Stomach (tissue), 4 donors: ENCODE measurements at regions not wholly inside any gene's neighbourhood (a gene's known extent, or its start where the extent isn't known, plus 50 kb on each side); places are given as distances from the start of the nearest gene placed in this dataset.

Experiments used
- EP300 ChIP-seq: sonication (generic); formaldehyde crosslinking; IDR thresholded peaks from one replicate; pipeline ENCODE4 v1.6.1; 2017; ENCODE audit warnings: antibody characterized with exemption
- POLR2A ChIP-seq, 4 donors: fragments of 450-650 bp; IDR thresholded peaks; one replicate each; pipeline ENCODE4 v1.6.1; 2016; ENCODE audit warnings: antibody characterized with exemption in 4 of 4, control low read depth in 2 of 4, mild to moderate bottlenecking in 1 of 4, moderate library complexity in 1 of 4
- TF ChIP-seq, protein P1 (sequence below), 7 experiments: fragments of 450-650 bp in 4 of 7; fragments of 200-600 bp in 3 of 7; sonication (generic) in 3 of 7; IDR thresholded peaks; one replicate each; pipeline ENCODE4 v1.5.1; 2016 to 2019; ENCODE audit warnings: antibody characterized with exemption in 7 of 7, control low read depth in 2 of 7, mild to moderate bottlenecking in 1 of 7

DNA sequence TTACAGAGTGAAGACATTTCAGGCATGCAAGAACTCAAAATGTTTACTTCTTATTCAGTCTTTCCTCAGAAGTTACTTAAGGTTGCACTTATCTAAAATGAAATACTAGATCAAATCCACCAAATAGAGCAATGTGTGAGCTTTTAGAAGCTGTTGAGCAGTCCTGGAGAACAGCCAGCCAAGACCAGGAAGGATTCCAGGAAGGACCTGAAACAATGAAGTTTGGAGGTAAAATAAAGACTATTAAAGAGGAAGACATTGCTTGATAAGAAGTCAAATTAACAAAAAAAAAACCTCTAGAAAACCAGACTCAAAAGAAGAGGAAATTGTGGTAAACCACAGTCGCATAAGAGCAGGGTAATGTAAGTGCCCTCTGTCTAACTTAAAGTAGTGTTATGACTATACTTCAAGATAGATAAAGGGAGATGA lies 156.2 kb upstream of the S1PR3 start:
- TF ChIP-seq, protein P1, sequence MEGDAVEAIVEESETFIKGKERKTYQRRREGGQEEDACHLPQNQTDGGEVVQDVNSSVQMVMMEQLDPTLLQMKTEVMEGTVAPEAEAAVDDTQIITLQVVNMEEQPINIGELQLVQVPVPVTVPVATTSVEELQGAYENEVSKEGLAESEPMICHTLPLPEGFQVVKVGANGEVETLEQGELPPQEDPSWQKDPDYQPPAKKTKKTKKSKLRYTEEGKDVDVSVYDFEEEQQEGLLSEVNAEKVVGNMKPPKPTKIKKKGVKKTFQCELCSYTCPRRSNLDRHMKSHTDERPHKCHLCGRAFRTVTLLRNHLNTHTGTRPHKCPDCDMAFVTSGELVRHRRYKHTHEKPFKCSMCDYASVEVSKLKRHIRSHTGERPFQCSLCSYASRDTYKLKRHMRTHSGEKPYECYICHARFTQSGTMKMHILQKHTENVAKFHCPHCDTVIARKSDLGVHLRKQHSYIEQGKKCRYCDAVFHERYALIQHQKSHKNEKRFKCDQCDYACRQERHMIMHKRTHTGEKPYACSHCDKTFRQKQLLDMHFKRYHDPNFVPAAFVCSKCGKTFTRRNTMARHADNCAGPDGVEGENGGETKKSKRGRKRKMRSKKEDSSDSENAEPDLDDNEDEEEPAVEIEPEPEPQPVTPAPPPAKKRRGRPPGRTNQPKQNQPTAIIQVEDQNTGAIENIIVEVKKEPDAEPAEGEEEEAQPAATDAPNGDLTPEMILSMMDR (IDR thresholded peaks at IDR 0.05) = no peak
- TF ChIP-seq EP300 = no peak
- no peak for TF ChIP-seq POLR2A (IDR thresholded peaks at IDR 0.05)
